SU-DHL-6 (cell line): ENCODE measurements at regions not wholly inside any gene's neighbourhood (a gene's known extent, or its start where the extent isn't known, plus 50 kb on each side); places are given as distances from the start of the nearest gene placed in this dataset.

Experiments
- H2AFZ ChIP-seq: fragments of 200-600 bp; sonication (generic); 2 replicates; pipeline ENCODE4 v1.6.1; 2014; ENCODE audit warnings: low read depth, mild to moderate bottlenecking, moderate library complexity, mixed read lengths, antibody characterized with exemption, low read length; ENCODE audit not compliant: severe bottlenecking
- H3F3A ChIP-seq: fragments of 200-600 bp; shearing (Covaris generic); 2 replicates; pipeline ENCODE4 v1.6.0; 2016; ENCODE audit warnings: antibody characterized with exemption, mild to moderate bottlenecking; ENCODE audit not compliant: insufficient read depth
- H3K27ac ChIP-seq: fragments of 200-600 bp; sonication (generic); 2 replicates; pipeline ENCODE4 v1.5.1; 2016; ENCODE audit warnings: low read depth, mild to moderate bottlenecking, low read length, moderate library complexity, mixed read lengths
- H3K27me3 ChIP-seq: fragments of 200-600 bp; sonication (generic), shearing (Covaris generic); 2 replicates; pipeline ENCODE4 v1.6.0; 2014; ENCODE audit warnings: mild to moderate bottlenecking, low read length
- H3K36me3 ChIP-seq: fragments of 200-600 bp; sonication (generic); 2 replicates; pipeline ENCODE4 v1.6.1; 2014; ENCODE audit warnings: mild to moderate bottlenecking, low read length, mixed read lengths
- H3K4me2 ChIP-seq: fragments of 300-600, 200-600 bp; shearing (Covaris generic), sonication (generic); 2 replicates; pipeline ENCODE4 v1.6.0; 2014; ENCODE audit warnings: low read length, low read depth, mild to moderate bottlenecking; ENCODE audit not compliant: poor library complexity, severe bottlenecking
- H3K4me3 ChIP-seq: fragments of 200-600 bp; sonication (generic); 2 replicates; pipeline ENCODE4 v1.5.1; 2014; ENCODE audit warnings: antibody characterized with exemption, low read length, mild to moderate bottlenecking, mixed read lengths; ENCODE audit not compliant: insufficient read depth, poor library complexity, severe bottlenecking
- H3K79me2 ChIP-seq: fragments of 200-600 bp; sonication (generic); 2 replicates; pipeline ENCODE4 v1.6.1; 2014; ENCODE audit warnings: mild to moderate bottlenecking, low read length, moderate library complexity; ENCODE audit not compliant: insufficient read depth
- H3K9ac ChIP-seq: fragments of 200-600 bp; sonication (generic); 2 replicates; pipeline ENCODE4 v1.7.0; 2014; ENCODE audit warnings: mild to moderate bottlenecking, low read length
- H3K9me2 ChIP-seq: fragments of 200-600 bp; sonication (generic); replicated peaks from 2 replicates; pipeline ENCODE4 v1.6.1; 2014; ENCODE audit warnings: low read length; ENCODE audit not compliant: insufficient read depth
- H3K9me3 ChIP-seq: fragments of 200-600 bp; sonication (generic); 2 replicates; pipeline ENCODE4 v1.6.1; 2014; ENCODE audit warnings: low read length, mixed read lengths; ENCODE audit not compliant: insufficient read depth
- H4K20me1 ChIP-seq: fragments of 200-600 bp; sonication (generic); 2 replicates; pipeline ENCODE4 v1.6.1; 2014; ENCODE audit warnings: low read depth, mild to moderate bottlenecking, antibody characterized with exemption, low read length, moderate library complexity, mixed read lengths
- EZH2phosphoT487 ChIP-seq: fragments of 200-600 bp; sonication (generic), shearing (Covaris generic); conservative IDR thresholded peaks from 2 replicates; pipeline ENCODE4 v1.6.1; 2018; ENCODE audit warnings: mild to moderate bottlenecking, antibody characterized with exemption, low read length, moderate library complexity, mixed read lengths
- TF ChIP-seq, protein P1 (sequence below): fragments of 200-600 bp; sonication (generic); IDR thresholded peaks from one replicate; pipeline ENCODE4 v1.5.1; 2017; ENCODE audit warnings: antibody characterized with exemption, mild to moderate bottlenecking, low read length, moderate library complexity; ENCODE audit not compliant: insufficient read depth, poor library complexity, severe bottlenecking

DNA sequence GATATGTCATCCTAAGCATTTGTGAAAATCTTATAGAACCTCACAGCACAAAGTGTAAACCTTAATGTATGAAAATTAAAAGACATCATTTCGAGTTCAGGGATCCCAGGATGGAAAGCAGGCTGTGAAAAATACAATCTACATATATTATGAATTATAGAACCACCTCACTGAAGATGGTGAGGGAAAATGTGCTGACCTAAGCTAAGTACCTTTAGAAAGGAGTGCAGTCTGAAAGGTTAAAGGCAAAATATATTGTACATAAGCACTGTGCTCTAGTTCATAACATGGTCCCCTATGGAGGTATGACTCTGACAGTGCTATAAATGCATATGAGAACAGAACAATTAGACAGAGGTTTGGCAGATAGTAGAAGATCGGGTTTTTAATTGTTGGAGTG, 368.6 kb downstream of the TMA16 start:
- no peaks in the 10 kb centered on the region for H4K20me1 ChIP-seq
- no peaks in the 10 kb centered on the region for H3K36me3 ChIP-seq
- H3K79me2 ChIP-seq = no peaks in the 10 kb centered on the region
- no peaks in the 10 kb centered on the region for H3K9me3 ChIP-seq
- no peak overlapping the region for H3K27ac ChIP-seq
- no peak overlapping the region for H2AFZ ChIP-seq
- no peaks in the 10 kb centered on the region for H3K9me2 ChIP-seq
- H3K27me3 ChIP-seq = no peaks in the 10 kb centered on the region
- no peak for TF ChIP-seq EZH2phosphoT487
- no peak overlapping the region for H3K4me2 ChIP-seq
- H3K9ac ChIP-seq = no peak overlapping the region
- no peaks in the 10 kb centered on the region for H3F3A ChIP-seq
- no peak overlapping the region for H3K4me3 ChIP-seq

DNA sequence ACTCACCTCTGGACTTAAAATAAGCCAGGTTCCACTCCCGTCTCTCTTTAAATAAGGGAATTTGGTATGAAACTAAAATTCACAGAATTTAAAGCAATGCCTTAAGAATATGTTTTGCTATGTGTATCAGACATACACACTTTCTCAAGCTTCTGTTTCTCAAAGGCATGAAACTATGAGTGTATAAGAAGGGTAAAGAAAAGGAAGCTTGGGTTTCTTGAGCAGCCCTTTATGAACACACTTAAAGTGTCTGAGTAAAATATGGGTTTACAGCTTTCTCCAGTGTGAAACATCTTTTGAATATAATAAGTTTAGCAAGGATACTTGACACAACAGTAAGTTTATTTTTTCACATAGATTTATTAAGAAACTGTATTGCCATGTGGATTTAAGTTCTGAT, 370.5 kb downstream of the TMA16 start:
- no peak overlapping the region for H3K27ac ChIP-seq
- H4K20me1 ChIP-seq = no peaks in the 10 kb centered on the region; the same call in 1 of the 2 replicates
- H3K9me3 ChIP-seq = no peaks in the 10 kb centered on the region
- H2AFZ ChIP-seq = no peak overlapping the region
- H3K36me3 ChIP-seq = no peaks in the 10 kb centered on the region
- no peaks in the 10 kb centered on the region for H3F3A ChIP-seq
- no peak overlapping the region for H3K4me2 ChIP-seq
- H3K27me3 ChIP-seq = no peaks in the 10 kb centered on the region
- no peak for TF ChIP-seq EZH2phosphoT487
- TF ChIP-seq, protein P1, sequence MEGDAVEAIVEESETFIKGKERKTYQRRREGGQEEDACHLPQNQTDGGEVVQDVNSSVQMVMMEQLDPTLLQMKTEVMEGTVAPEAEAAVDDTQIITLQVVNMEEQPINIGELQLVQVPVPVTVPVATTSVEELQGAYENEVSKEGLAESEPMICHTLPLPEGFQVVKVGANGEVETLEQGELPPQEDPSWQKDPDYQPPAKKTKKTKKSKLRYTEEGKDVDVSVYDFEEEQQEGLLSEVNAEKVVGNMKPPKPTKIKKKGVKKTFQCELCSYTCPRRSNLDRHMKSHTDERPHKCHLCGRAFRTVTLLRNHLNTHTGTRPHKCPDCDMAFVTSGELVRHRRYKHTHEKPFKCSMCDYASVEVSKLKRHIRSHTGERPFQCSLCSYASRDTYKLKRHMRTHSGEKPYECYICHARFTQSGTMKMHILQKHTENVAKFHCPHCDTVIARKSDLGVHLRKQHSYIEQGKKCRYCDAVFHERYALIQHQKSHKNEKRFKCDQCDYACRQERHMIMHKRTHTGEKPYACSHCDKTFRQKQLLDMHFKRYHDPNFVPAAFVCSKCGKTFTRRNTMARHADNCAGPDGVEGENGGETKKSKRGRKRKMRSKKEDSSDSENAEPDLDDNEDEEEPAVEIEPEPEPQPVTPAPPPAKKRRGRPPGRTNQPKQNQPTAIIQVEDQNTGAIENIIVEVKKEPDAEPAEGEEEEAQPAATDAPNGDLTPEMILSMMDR = no peak
- H3K9ac ChIP-seq = no peak overlapping the region
- H3K79me2 ChIP-seq = no peaks in the 10 kb centered on the region
- no peak overlapping the region for H3K4me3 ChIP-seq
- no peaks in the 10 kb centered on the region for H3K9me2 ChIP-seq

DNA sequence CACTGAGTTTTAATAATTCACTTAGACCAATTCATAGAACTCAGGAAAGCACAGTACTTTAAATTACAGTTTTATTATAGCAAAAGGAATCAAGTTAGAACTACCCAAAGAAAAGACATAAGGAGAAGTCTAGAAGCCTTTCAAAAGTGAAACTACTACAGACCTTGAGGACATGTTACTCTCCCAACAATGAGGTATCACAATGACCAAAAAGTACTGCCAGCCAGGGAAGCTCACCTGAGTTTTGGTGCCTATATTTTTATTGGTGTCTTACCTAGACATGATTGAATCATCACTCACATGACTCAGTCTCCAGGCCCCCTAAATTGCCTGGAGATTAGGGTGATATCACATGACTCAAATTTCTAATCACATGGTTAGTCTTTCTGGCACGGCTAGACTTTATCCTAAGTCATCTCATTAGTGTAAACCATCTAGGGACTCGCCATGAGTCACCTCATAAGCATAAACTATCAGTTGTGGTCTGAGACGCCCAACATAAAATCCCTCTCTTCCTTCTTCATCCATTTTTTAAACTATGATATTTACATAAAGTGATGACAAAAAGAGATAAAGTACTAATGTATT, 372.3 kb downstream of the TMA16 start:
- no peaks in the 10 kb centered on the region for H3K79me2 ChIP-seq
- H3K9me3 ChIP-seq = no peaks in the 10 kb centered on the region
- no peaks in the 10 kb centered on the region for H3K27me3 ChIP-seq
- TF ChIP-seq EZH2phosphoT487 = no peak
- TF ChIP-seq, protein P1 = no peak
- no peaks in the 10 kb centered on the region for H3K9me2 ChIP-seq
- no peaks in the 10 kb centered on the region for H3F3A ChIP-seq
- H3K9ac ChIP-seq = no peak overlapping the region
- H3K36me3 ChIP-seq = no peaks in the 10 kb centered on the region
- H2AFZ ChIP-seq = no peak overlapping the region
- H3K4me3 ChIP-seq = no peak overlapping the region
- H4K20me1 ChIP-seq = no peaks in the 10 kb centered on the region; the same call in 1 of the 2 replicates
- no peak overlapping the region for H3K27ac ChIP-seq
- no peak overlapping the region for H3K4me2 ChIP-seq

DNA sequence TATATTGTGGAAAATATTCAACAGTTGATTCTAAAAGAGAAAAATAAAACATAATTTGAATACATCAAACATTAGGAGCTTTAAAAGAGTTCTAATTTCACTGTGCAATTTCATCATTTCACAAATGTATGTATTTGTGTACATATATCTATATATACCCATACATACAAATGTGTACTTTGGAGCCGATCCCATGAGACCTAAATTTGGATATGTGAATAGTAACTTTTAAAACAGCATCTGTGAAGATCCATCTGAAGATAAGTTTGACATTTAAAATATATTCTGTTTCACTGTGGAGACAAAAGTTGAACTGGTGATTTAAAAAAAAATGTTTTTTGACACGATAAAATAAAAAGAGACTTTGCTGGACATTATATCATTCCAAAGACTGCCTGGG, 374.0 kb downstream of the TMA16 start:
- H3K9ac ChIP-seq = no peak overlapping the region
- TF ChIP-seq, protein P1 = no peak
- no peak for TF ChIP-seq EZH2phosphoT487
- no peak overlapping the region for H2AFZ ChIP-seq
- H3K9me2 ChIP-seq = no peaks in the 10 kb centered on the region
- no peaks in the 10 kb centered on the region for H3K36me3 ChIP-seq
- no peaks in the 10 kb centered on the region for H3F3A ChIP-seq
- no peak overlapping the region for H3K4me3 ChIP-seq
- no peaks in the 10 kb centered on the region for H3K79me2 ChIP-seq
- no peak overlapping the region for H3K4me2 ChIP-seq
- no peaks in the 10 kb centered on the region for H3K27me3 ChIP-seq
- no peak overlapping the region for H3K27ac ChIP-seq
- H4K20me1 ChIP-seq = no peaks in the 10 kb centered on the region; the same call in 1 of the 2 replicates
- H3K9me3 ChIP-seq = no peaks in the 10 kb centered on the region
